ENCODE measurements at regions not wholly inside any gene's neighbourhood (a gene's known extent, or its start where the extent isn't known, plus 50 kb on each side); places are given as distances from the start of the nearest gene placed in this dataset.

DNA sequence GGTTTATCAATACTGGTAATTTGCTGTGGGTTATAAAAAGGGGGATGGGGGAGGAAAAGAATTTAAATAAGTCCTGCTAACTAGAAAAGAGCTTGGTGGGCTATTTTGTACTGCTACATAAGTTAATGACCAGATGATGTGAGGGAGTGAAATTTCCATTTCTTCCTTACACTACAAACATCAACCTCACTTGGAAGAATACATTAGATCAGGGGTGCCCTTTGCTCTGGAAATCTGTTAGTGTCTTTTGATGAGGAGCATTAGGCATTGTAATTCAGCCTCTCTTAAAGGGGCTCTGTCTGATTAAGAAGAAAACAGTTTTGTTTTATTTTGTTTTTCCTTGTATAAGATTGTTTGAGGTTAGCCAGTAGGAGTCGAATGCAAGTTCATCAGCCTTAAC lies 576.4 kb upstream of the TBL1XR1 start:
- H3K4me3 ChIP-seq (ENCODE audit: low read depth in 1 of 2, low read length in 2 of 2): no peak overlapping the region
- no peak overlapping the region for H3K27ac ChIP-seq (ENCODE audit: low read depth, low read length)
- H3K9me3 ChIP-seq (ENCODE audit: control insufficient read depth in 1 of 2, low read length in 2 of 2): no peaks in the 10 kb centered on the region
- H3K27me3 ChIP-seq (ENCODE audit: control insufficient read depth in 1 of 2, insufficient read depth in 2 of 2, low read length in 2 of 2): no peaks in the 10 kb centered on the region
- H3K36me3 ChIP-seq (ENCODE audit: control insufficient read depth in 1 of 2, insufficient read depth in 2 of 2, low read length in 2 of 2): no peaks in the 10 kb centered on the region
- no peak overlapping the region for H3K9ac ChIP-seq (ENCODE audit: low read depth in 1 of 2, low read length in 2 of 2)
- no peaks in the 10 kb centered on the region for H3K4me1 ChIP-seq (ENCODE audit: control insufficient read depth in 1 of 2, insufficient read depth in 2 of 2, low read length in 2 of 2)

DNA sequence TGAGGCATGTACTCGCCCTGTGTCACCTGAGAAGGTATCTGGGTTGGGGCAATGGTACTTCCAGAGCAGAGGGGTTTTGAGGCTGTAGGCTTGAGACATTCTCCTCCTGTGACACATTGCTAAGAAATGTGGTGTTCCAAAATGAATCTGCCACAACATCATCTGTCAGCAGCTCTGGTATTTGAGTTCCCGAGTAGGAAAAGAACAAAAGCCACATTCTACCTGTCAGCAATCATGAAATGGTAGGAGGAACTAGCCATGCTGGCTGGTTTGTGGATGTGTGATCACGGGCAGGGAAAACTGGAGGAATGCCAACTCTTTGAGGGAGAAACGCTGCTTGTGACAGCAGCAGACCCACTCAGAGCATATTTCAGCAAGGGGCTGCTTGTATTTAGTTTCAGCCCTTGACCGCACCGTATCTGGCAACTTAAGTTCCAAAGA lies 579.4 kb upstream of the TBL1XR1 start:
- Histone ChIP-seq H3K27ac (ENCODE audit: low read depth, low read length) (no peak overlapping the region), H3K27me3 (ENCODE audit: control insufficient read depth in 1 of 2, insufficient read depth in 2 of 2, low read length in 2 of 2) (no peaks in the 10 kb centered on the region), H3K4me1 (ENCODE audit: control insufficient read depth in 1 of 2, insufficient read depth in 2 of 2, low read length in 2 of 2) (no peaks in the 10 kb centered on the region), H3K9ac (ENCODE audit: low read depth in 1 of 2, low read length in 2 of 2) (no peak overlapping the region), H3K4me3 (ENCODE audit: low read depth in 1 of 2, low read length in 2 of 2) (no peak overlapping the region), H3K36me3 (ENCODE audit: control insufficient read depth in 1 of 2, insufficient read depth in 2 of 2, low read length in 2 of 2) (no peaks in the 10 kb centered on the region), H3K9me3 (ENCODE audit: control insufficient read depth in 1 of 2, low read length in 2 of 2) (no peaks in the 10 kb centered on the region)

DNA sequence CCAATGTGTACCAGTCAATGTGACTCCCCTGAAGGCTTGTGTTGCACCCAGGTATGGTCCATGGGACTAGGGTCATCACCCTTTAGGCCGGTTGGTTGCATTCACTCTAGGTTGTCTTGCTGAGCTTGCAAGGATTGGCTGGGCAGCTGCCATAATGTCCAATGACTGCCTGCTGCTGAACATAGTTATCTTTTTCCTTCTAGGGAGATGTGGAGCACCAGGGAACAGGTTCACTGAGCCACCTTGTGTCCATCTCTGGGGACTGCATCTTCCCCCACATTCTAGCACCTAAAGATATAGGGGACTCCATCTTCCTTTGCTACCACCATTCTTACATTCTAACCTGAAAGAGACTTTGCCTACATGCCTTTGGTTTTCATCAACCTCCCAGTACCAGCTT lies 580.4 kb upstream of the TBL1XR1 start:
- Histone ChIP-seq H3K9ac (ENCODE audit: low read depth in 1 of 2, low read length in 2 of 2) (no peak overlapping the region), H3K27me3 (ENCODE audit: control insufficient read depth in 1 of 2, insufficient read depth in 2 of 2, low read length in 2 of 2) (no peaks in the 10 kb centered on the region), H3K4me1 (ENCODE audit: control insufficient read depth in 1 of 2, insufficient read depth in 2 of 2, low read length in 2 of 2) (no peaks in the 10 kb centered on the region), H3K36me3 (ENCODE audit: control insufficient read depth in 1 of 2, insufficient read depth in 2 of 2, low read length in 2 of 2) (no peaks in the 10 kb centered on the region), H3K4me3 (ENCODE audit: low read depth in 1 of 2, low read length in 2 of 2) (no peak overlapping the region), H3K27ac (ENCODE audit: low read depth, low read length) (no peak overlapping the region), H3K9me3 (ENCODE audit: control insufficient read depth in 1 of 2, low read length in 2 of 2) (no peaks in the 10 kb centered on the region)

DNA sequence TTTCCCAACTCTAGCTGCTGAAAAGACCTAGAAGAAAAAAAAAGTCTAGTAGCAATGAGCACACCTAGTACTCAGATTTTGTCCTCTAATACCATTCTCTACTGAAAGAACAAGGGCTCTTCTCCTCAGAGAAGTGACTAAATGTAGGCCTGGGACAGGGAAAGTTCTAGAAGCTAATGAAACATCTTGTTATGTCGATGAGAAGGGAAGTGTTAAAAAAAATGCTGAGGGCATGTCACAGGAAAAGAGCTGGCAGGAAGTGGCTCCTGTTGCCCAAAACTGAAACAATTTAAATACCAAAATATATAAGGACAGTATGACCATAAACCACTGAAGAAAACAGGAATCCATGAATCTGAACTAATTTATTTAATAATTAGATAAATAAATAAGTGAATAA lies 581.4 kb upstream of the TBL1XR1 start:
- Histone ChIP-seq H3K36me3 (ENCODE audit: control insufficient read depth in 1 of 2, insufficient read depth in 2 of 2, low read length in 2 of 2) (no peaks in the 10 kb centered on the region), H3K4me3 (ENCODE audit: low read depth in 1 of 2, low read length in 2 of 2) (no peak overlapping the region), H3K4me1 (ENCODE audit: control insufficient read depth in 1 of 2, insufficient read depth in 2 of 2, low read length in 2 of 2) (no peaks in the 10 kb centered on the region), H3K27ac (ENCODE audit: low read depth, low read length) (no peak overlapping the region), H3K9me3 (ENCODE audit: control insufficient read depth in 1 of 2, low read length in 2 of 2) (no peaks in the 10 kb centered on the region), H3K27me3 (ENCODE audit: control insufficient read depth in 1 of 2, insufficient read depth in 2 of 2, low read length in 2 of 2) (no peaks in the 10 kb centered on the region), H3K9ac (ENCODE audit: low read depth in 1 of 2, low read length in 2 of 2) (no peak overlapping the region)

DNA sequence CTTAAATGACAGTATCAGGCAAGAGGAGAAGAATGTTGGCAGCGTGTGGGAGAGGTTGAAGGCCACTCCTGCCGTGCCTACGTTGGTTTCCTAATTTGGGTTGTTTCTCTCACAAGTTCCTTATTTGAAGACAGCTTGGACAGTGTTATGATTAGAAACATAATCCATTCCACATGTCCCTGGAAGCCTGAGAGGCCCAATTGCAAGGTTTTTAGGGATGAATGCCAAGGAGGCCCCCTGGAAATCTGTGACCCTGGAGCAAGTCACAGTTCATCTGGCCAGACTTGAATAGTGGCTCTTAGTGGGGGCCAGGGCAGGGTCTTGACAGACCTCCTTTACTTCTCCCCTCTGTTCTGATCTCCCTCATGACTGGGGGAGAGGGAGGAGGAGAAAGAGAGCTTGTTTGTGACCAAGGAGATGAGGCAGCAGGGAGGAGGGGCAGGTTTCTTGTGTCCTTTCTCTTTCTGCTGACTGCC lies 584.4 kb upstream of the TBL1XR1 start:
- H3K27me3 ChIP-seq (ENCODE audit: control insufficient read depth in 1 of 2, insufficient read depth in 2 of 2, low read length in 2 of 2): no peaks in the 10 kb centered on the region
- H3K36me3 ChIP-seq (ENCODE audit: control insufficient read depth in 1 of 2, insufficient read depth in 2 of 2, low read length in 2 of 2): no peaks in the 10 kb centered on the region
- no peak overlapping the region for H3K9ac ChIP-seq (ENCODE audit: low read depth in 1 of 2, low read length in 2 of 2)
- no peak overlapping the region for H3K4me3 ChIP-seq (ENCODE audit: low read depth in 1 of 2, low read length in 2 of 2)
- H3K9me3 ChIP-seq (ENCODE audit: control insufficient read depth in 1 of 2, low read length in 2 of 2): no peaks in the 10 kb centered on the region
- no peaks in the 10 kb centered on the region for H3K4me1 ChIP-seq (ENCODE audit: control insufficient read depth in 1 of 2, insufficient read depth in 2 of 2, low read length in 2 of 2)
- no peak overlapping the region for H3K27ac ChIP-seq (ENCODE audit: low read depth, low read length)

DNA sequence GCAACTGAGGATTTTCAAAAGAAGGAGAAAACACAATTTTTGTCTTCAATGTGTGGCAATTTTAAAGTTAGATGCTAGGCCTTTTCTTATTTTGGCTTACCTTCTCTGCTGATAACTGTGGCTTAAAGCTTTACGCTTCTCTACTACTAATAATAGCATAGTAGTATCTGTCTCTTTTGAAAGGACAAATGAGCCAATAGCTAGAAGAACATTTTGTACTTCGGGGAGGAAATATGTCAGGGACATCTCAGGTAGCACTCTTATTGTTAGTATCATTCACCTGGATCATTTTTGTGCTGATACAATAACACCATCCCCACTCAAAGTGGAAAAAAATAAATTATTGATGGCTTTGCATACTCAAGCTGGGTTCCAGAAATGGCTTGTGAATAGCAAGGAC lies 586.1 kb upstream of the TBL1XR1 start:
- Histone ChIP-seq H3K4me3 (ENCODE audit: low read depth in 1 of 2, low read length in 2 of 2) (no peak overlapping the region), H3K4me1 (ENCODE audit: control insufficient read depth in 1 of 2, insufficient read depth in 2 of 2, low read length in 2 of 2) (no peaks in the 10 kb centered on the region), H3K9ac (ENCODE audit: low read depth in 1 of 2, low read length in 2 of 2) (no peak overlapping the region), H3K36me3 (ENCODE audit: control insufficient read depth in 1 of 2, insufficient read depth in 2 of 2, low read length in 2 of 2) (no peaks in the 10 kb centered on the region), H3K27me3 (ENCODE audit: control insufficient read depth in 1 of 2, insufficient read depth in 2 of 2, low read length in 2 of 2) (no peaks in the 10 kb centered on the region), H3K27ac (ENCODE audit: low read depth, low read length) (no peak overlapping the region), H3K9me3 (ENCODE audit: control insufficient read depth in 1 of 2, low read length in 2 of 2) (no peaks in the 10 kb centered on the region)

DNA sequence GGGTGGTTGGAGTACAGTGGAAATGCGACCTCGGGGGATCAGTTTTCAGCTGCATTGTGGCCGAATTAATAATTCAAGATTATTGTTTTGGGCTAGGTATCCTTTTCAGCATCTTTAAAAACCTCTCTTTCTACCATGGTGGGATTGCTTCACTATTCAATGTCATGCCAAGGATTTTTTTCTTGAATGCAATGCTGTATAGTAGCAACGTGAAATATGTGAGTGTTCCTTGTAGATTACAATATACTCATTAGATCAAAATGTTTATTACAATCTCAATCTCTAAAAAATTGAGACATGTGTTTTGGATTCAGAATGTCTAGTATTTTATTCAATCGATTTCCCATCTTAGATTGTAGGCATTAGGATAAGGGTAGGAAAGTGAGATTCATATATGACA lies 586.5 kb upstream of the TBL1XR1 start:
- no peak overlapping the region for H3K4me3 ChIP-seq (ENCODE audit: low read depth in 1 of 2, low read length in 2 of 2)
- no peak overlapping the region for H3K9ac ChIP-seq (ENCODE audit: low read depth in 1 of 2, low read length in 2 of 2)
- H3K36me3 ChIP-seq (ENCODE audit: control insufficient read depth in 1 of 2, insufficient read depth in 2 of 2, low read length in 2 of 2): no peaks in the 10 kb centered on the region
- no peaks in the 10 kb centered on the region for H3K9me3 ChIP-seq (ENCODE audit: control insufficient read depth in 1 of 2, low read length in 2 of 2)
- H3K4me1 ChIP-seq (ENCODE audit: control insufficient read depth in 1 of 2, insufficient read depth in 2 of 2, low read length in 2 of 2): no peaks in the 10 kb centered on the region
- no peak overlapping the region for H3K27ac ChIP-seq (ENCODE audit: low read depth, low read length)
- H3K27me3 ChIP-seq (ENCODE audit: control insufficient read depth in 1 of 2, insufficient read depth in 2 of 2, low read length in 2 of 2): no peaks in the 10 kb centered on the region

DNA sequence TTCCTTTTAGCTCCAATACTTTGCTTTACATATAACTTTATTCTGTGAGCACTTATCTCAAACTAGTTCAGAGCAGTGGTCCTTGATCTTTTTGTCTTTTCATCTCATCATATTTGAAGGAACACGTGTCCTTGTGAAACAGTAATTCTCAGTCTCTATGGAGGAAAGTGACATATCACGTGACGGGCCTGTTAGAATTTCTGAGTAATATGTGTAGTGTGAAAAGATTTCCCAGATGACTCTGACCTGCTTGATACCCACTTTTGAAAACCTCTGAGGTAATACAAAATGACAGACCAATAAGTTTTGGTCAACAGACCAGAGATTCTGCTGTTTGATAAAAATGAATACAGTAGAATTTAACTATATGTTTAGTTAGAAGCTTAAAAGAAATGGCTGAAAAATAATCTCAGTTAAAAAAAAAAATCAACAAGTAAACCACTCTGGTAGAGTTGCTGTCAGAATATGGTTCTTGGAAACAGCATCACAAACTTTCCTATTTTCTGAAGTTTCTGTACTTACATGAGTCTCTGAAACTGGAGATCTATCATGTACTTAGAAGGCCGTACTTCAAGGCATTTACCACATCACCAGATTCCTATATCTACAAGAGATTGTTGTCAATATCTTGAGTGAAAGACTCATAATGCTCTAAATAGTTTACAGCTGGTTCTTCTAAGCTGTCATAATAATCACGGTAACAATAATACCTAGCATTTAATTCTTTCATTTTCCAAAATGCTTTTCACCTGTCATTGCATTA lies 590.2 kb upstream of the TBL1XR1 start:
- no peaks in the 10 kb centered on the region for H3K36me3 ChIP-seq (ENCODE audit: control insufficient read depth in 1 of 2, insufficient read depth in 2 of 2, low read length in 2 of 2)
- no peaks in the 10 kb centered on the region for H3K27me3 ChIP-seq (ENCODE audit: control insufficient read depth in 1 of 2, insufficient read depth in 2 of 2, low read length in 2 of 2)
- no peaks in the 10 kb centered on the region for H3K9me3 ChIP-seq (ENCODE audit: control insufficient read depth in 1 of 2, low read length in 2 of 2)
- H3K4me1 ChIP-seq (ENCODE audit: control insufficient read depth in 1 of 2, insufficient read depth in 2 of 2, low read length in 2 of 2): no peaks in the 10 kb centered on the region
- no peak overlapping the region for H3K4me3 ChIP-seq (ENCODE audit: low read depth in 1 of 2, low read length in 2 of 2)
- H3K9ac ChIP-seq (ENCODE audit: low read depth in 1 of 2, low read length in 2 of 2): no peak overlapping the region
- H3K27ac ChIP-seq (ENCODE audit: low read depth, low read length): no peak overlapping the region

DNA sequence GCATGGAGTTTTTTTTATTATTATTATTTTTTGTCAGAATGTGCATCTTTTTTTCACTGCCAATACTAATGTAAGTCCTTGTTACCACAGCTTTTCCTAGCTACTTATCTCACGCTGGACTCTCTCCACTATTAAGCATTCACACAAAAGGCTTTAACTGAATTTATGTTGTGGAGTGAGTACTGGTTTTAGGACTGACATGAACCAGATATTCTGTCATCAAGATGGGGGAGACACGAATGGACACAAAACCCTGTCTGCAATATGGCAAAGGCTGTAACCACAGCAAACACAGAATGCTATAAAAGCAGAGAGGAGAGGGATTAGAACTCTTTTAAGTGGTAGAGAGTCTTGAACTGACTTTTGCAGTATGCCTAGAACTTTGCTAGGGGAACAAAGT lies 592.2 kb upstream of the TBL1XR1 start:
- H3K27ac ChIP-seq (ENCODE audit: low read depth, low read length): no peak overlapping the region
- no peaks in the 10 kb centered on the region for H3K4me1 ChIP-seq (ENCODE audit: control insufficient read depth in 1 of 2, insufficient read depth in 2 of 2, low read length in 2 of 2)
- H3K9ac ChIP-seq (ENCODE audit: low read depth in 1 of 2, low read length in 2 of 2): no peak overlapping the region
- H3K9me3 ChIP-seq (ENCODE audit: control insufficient read depth in 1 of 2, low read length in 2 of 2): no peaks in the 10 kb centered on the region
- H3K36me3 ChIP-seq (ENCODE audit: control insufficient read depth in 1 of 2, insufficient read depth in 2 of 2, low read length in 2 of 2): no peaks in the 10 kb centered on the region
- no peak overlapping the region for H3K4me3 ChIP-seq (ENCODE audit: low read depth in 1 of 2, low read length in 2 of 2)
- H3K27me3 ChIP-seq (ENCODE audit: control insufficient read depth in 1 of 2, insufficient read depth in 2 of 2, low read length in 2 of 2): no peaks in the 10 kb centered on the region

DNA sequence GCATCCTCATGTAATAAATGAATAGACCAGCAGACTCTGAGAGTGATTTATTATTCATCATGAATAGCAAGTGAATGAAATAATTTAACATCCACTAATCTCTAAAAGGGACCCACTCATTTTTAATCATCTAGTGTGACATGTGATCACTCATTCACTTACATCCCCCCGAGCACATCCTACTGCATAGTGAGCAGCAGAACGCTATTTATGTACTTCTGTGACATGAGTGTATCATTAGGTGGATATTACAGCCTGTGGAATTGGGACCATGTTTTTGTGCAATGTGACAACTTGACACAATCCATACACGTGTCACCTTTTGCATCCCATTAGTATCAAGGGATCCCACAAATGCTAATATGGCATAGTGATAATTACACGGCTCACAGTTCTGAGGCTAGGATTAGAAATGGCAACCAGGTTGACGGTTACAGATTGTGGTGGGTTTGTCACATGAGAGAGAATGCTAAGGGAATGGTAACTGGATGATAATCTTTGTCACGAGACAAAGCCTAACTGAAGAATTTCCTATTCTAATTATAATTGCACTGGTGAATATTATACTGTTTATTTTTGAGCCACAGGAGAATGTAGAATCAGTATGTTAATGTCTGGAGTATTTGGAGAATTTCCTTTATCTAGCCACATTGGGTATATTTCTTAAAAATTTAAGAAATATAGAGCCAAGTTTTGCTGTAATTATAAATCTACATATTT lies 595.2 kb upstream of the TBL1XR1 start:
- Histone ChIP-seq H3K27ac (ENCODE audit: low read depth, low read length) (no peak overlapping the region), H3K4me1 (ENCODE audit: control insufficient read depth in 1 of 2, insufficient read depth in 2 of 2, low read length in 2 of 2) (no peaks in the 10 kb centered on the region), H3K9ac (ENCODE audit: low read depth in 1 of 2, low read length in 2 of 2) (no peak overlapping the region), H3K27me3 (ENCODE audit: control insufficient read depth in 1 of 2, insufficient read depth in 2 of 2, low read length in 2 of 2) (no peaks in the 10 kb centered on the region), H3K36me3 (ENCODE audit: control insufficient read depth in 1 of 2, insufficient read depth in 2 of 2, low read length in 2 of 2) (no peaks in the 10 kb centered on the region), H3K4me3 (ENCODE audit: low read depth in 1 of 2, low read length in 2 of 2) (no peak overlapping the region), H3K9me3 (ENCODE audit: control insufficient read depth in 1 of 2, low read length in 2 of 2) (no peaks in the 10 kb centered on the region)

Data from duodenal mucosa (tissue), 2 donors.